SKM-1 (cell line): ENCODE measurements at regions not wholly inside any gene's neighbourhood (a gene's known extent, or its start where the extent isn't known, plus 50 kb on each side); places are given as distances from the start of the nearest gene placed in this dataset.
"Not testable (repeated sequence)": the region's sequence is repeated elsewhere in the genome, so short reads cannot be mapped to it uniquely, and the experiment has no call there.

Source experiments
- DNase-seq: peaks from one replicate; lab custom pipeline; 2025; ENCODE audit not compliant: unreplicated experiment; lab: John Stamatoyannopoulos, UW

- DNase-seq, result not testable (repeated sequence)
These were observed 49.9 kb upstream of the MSMB start for GRCh38 chr10:46095943-46096342.

DNA sequence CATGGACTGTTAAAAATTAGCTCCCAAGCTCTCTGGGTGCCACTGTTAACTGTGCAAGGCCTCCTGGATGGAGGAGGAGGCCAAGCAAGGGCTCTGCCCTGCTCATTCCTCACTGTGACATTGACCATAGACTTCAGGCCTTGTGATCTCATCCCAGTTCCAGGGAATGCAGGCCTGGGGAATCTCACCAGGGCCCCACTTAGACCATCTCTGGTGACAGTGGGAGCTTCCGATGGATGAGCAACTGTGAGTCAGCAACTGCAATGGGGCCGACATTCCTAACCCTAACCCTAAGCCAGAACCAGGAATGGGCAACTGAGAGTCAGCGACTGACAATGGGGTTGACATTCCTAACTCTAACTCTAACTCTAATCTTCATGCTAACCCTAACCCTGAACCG is 50.4 kb upstream of the MSMB start:
- no peak for DNase-seq

GRCh38 chr10:46096909-46097575 is 51.0 kb upstream of the MSMB start:
- DNase-seq, result peak; percentile 33

GRCh38 chr10:46097576-46098317 is 51.7 kb upstream of the MSMB start:
- DNase-seq, result no peak

DNA sequence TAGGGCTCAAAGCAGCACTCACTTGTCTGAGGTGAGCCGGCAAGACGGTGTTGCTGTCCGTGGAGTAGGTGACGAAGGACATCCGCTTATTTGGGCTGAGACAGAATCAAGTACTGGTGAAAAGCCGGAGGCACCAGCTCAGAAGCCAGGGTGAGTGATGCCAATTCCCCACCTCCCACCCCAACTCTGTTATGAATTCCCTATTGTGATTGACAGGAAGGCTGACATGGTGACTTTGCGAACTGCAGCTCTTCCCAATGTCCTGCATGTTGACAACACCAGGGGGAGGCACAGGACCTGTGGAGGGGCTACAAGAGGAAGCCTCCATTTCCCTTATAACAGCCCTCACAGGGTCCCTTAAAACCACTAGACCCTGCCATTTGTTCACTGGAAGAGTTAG is 52.3 kb upstream of the MSMB start:
- no peak for DNase-seq

DNA sequence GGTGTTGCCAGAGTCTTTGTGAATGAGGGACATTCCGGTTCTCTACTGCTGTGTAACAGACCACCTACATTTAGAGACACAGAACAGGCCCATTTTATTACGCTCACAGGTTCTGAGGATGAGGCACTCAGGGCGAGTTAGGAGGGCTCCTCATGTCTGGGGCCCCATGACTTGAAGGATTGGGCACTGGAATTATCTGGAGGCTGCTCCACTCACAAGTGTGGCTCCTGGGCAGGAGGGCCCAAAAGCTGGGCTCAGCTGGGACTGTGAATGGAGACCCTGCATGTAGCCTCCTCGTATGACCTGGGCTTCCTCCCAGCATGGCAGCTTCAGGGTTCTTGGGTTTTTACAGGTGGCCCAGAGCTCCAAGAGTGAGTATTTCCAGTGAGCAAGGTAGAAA is 52.9 kb upstream of the MSMB start:
- not testable (repeated sequence) for DNase-seq

- DNase-seq, result no peak
These were observed 58.1 kb upstream of the MSMB start for GRCh38 chr10:46104071-46104585.

DNA sequence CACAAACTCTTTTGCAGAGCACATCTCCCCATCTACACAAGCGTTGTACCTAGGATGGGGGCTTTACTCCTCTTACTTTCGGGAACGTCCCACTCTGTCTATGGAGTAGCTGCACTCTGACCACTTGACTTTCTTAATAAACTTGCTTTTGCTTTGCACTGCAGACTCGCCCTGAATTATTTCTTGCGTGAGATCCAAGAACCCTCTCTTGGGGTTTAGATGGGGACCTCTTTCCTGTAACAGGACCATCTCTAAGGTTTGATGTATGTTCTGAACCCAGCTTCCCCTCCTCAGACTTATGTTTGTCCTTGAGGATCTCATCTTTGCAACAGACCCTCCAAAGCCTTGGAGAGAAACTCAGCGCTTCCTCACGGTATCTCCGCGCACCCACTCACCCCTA is 59.3 kb upstream of the MSMB start:
- DNase-seq, result not testable (repeated sequence)

DNA sequence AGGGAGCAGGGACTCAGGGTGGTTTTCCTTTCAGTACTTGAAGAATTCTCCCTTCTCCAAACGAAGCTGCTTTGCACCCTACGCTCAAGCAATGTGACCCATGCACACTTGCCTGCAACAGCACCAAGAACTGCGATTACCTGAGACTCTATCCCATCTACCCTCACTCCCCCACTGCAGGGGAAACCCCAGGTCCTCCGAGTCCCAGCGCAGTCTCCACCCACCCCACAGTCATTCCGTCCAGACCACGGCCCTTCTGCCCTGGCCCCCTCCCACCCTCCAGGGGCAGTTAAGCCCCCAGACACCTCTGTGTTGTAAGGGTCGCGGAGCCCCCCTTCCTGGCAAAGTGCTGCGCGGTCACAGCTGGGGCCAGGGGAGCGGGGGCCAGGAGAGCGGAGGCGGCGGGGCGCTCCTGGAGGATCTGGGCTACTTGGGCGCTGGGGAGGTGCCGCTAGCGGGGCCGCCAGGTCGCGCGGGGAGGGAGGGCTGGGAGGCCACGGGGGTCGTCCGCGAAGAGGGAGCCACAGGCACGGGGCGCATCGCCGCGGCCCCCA is 59.9 kb upstream of the MSMB start:
- DNase-seq, result not testable (repeated sequence)

GRCh38 chr10:46106410-46107255 is 60.6 kb upstream of the MSMB start:
- no peak for DNase-seq

DNA sequence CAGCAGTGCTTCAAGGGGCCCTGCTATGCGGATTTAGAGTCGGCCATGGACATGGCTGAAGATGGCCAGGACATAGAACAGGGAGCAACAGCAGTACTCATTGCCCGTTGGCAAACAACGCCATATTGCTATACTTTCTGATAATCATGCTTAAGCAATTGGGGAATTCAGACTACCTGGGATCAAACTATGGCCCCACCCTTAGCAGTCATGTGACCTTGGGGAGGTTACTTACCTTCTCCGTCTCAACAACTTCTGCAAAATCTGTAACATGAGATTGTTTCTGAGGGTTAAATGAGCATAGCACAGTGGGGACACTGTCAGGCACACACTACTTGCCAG is 62.1 kb upstream of the MSMB start:
- DNase-seq, result not testable (repeated sequence)

DNA sequence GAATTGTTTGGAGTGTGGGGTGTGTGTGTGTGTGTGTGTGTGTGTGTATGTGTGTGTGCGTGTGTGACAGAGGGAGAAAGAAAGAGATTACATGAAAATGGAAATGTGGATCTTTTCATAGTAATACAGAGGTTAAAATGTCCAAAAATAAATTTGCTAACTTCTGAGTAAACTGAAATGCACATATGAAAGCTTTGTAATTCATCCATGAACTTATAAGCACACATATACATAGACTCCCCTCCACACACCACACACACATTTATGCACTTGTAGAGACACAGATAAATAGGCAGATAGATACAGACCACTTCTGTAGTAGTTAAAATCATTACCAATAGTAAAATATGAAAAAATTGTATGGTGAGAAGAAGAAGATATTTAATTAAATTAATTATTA is 108.2 kb upstream of the MSMB start:
- DNase-seq, result not testable (repeated sequence)

- not testable (repeated sequence) for DNase-seq
These were observed 108.6 kb upstream of the MSMB start for GRCh38 chr10:46154683-46155082.

DNA sequence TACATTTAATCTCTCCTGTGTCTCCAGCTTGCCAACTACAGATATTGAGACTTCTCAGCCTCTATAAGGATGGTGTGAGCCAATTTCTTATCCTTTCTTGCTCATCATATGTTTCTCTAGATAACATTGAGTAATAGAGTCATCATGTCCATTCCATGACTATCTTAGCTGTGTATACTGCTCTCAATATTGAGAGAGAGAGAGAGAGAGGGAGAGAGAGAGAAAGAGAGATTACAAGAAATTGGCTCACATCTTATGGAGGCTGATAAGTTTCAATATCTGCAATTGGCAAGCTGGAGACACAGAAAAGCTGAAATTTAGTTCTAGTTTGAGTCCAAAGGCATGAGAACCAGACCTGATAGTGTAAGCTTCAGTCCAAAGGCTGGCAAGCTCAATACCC is 110.8 kb upstream of the MSMB start:
- not testable (repeated sequence) for DNase-seq

GRCh38 chr10:46169736-46170135 is 117.1 kb upstream of the ANTXRL start:
- no peak for DNase-seq

GRCh38 chr10:46170789-46171188 is 116.0 kb upstream of the ANTXRL start:
- no peak for DNase-seq

- no peak for DNase-seq
These were observed 115.1 kb upstream of the ANTXRL start for GRCh38 chr10:46171661-46172060.

- DNase-seq, result no peak
These were observed 111.5 kb upstream of the ANTXRL start for GRCh38 chr10:46175296-46175695.

DNA sequence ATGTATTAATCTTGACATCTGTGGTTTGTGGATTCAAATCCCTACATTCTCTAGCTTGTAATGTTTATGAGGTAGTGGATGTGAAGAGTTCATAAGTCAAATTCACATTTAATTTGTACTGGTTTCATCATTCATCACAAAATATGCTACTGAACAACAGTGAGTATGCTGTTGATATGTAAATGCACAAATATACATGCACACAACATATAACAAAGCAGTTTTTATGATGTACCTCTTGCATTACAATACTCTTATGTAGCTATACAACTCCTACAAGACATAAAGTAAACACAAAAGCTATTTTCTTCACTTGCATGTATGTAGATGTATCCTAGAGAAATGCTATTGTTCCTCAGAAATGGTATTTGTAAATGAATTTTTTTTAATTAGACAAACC is 111.0 kb upstream of the ANTXRL start:
- DNase-seq, result no peak

GRCh38 chr10:46187431-46187830 is 99.4 kb upstream of the ANTXRL start:
- not testable (repeated sequence) for DNase-seq

DNA sequence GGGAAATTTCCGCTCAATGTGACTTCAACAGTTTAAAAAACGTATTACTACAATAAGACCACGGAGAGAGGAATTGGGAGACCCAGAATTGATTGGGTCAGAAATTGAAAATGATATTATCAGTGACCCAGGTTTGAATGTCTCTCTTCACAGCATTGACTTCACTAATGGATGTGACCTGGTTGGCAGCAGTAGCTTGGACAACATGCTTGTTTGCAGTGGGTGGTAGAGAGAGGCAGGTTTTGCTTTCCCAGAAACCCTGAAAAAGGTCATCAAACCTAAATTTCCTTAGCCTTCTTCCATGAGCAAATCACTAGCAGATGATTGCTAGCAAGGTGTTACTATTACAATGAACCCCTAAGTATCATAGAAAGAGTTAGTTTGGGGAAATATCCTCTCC is 89.7 kb upstream of the ANTXRL start:
- DNase-seq, result no peak
